IPS DF 4.7 (cell line): ENCODE measurements at regions not wholly inside any gene's neighbourhood (a gene's known extent, or its start where the extent isn't known, plus 50 kb on each side); places are given as distances from the start of the nearest gene placed in this dataset.

Experiments
- DNase-seq: peaks from one replicate; pipeline ENCODE4 v3.0.0-alpha.2; 2013; ENCODE audit warnings: low spot score; ENCODE audit errors: extremely low read depth

DNA sequence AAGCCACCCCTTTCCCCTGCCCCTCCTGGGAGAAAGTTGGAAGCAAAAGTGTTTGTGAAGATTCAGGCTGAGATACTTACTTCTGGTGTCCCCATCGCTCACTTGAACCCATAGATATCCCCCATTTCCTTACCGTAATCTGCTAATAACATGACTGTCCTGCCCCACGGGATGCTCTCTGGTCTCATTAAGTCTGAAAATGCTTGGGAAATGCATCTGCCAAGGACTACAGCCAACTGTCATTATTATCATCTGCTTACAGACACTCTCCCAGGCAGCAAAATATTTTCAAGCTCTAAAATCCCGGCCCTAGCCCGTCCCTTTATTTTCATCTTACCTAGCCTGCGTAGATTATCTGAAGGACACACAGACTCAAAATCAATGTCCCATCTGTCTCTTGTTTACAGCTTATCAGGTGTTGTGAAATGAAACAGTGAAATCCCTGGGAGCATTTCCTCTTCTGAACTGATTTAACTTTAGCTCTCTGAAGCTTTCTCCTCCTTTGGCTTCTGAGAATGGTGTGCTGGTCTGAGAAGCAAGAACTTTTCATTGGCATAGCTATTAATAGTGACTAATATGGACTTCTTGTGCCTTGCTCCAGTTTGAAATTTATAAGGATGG, 126.9 kb upstream of the OSMR start:
- DNase-seq, result no peak

DNA sequence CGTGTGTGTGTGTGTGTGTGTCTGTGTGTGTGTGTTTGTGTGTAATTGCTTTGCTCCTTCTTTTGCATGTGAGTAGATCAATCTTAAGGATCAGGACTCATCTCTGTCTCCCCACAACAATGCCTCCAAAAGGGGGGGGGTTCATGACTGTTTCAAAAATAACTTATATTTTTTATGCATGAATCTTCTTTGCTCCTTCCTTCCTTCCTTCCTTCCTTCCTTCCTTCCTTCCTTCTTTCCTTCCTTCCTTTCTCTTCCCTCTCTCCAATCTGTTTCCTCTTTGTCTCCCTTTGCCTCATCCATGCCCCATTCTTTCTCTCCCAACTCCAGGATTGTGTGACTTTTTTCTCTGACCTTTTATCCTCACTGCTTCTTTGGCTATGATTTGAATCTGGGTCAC, 126.4 kb upstream of the OSMR start:
- DNase-seq, result no peak

GRCh38 chr5:38719916-38720315, 125.9 kb upstream of the OSMR start:
- no peak for DNase-seq

DNA sequence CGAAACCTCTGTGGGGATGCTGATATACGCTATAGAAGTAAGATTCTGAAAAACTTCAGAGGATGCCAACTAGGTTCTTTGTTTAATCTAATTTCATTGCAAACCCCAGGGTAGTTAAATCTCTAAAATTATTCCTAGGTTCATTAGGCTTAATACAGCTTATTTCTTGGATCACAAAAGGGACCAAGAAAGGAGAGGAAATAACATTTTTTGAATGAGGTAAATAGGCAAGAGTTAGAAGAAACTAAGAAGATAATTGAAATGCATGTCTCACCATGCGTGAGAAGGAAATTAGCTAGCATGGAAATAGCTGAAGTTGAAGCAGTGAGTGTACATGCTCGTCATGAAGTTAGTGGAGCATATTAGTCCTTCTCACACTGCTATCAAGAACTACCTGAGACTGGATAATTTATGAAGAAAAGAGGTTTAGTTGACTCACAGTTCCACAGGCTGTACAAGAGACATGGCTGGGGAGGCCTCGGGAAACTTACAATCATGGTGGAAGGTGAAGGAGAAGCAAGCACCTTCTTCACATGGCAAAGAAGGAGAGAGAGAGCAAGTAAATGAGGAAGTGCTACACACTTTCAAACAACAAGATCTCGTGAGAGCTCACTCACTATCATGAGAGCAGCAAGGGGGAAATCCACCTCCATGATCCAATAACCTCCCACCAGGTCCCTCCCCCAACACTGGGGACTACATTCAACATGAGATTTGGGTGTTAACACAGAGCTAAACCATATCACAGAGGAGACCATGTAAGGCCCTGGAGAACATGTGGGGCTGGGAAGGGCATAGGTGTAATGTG, 125.1 kb upstream of the OSMR start:
- DNase-seq, result no peak

DNA sequence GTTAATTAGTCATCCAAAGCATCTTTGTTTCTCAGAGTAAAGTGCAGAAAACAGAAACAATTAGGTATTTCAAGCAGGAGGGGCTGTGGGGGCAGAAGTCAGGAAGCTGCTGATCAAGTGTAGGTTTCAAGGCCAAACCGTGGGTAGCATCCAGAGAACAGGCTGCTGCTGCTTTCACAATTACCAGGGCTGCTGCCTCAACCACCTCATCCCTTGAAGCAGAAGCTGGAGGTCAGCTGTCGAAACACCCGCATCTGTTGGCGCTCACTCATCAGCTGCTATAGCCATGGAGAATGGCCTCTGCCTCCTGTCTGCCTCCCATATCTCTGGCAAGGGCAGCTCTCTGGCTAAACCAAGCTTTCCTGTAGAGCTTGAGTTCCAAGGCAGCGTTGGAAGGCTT, 122.9 kb upstream of the OSMR start:
- DNase-seq, result no peak

DNA sequence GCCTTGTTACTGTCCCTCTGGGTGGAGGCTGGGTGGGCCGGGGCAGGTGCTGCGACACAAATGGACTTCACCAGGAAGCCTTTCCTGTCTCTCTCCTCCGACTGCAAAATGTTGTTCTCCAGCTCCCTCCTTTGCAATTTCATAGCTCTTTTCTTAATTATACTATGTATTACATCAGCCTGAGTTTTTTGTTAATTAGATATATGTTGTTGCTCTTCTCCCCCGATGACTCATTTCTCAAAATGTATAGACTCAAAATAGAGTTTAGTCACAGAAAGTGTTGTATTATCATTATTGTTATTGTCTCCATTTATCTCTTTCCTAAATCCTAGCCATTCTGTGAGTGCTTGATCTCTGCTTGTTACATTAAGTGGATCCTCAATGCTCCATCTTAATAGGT, 122.4 kb upstream of the OSMR start:
- DNase-seq, result no peak

DNA sequence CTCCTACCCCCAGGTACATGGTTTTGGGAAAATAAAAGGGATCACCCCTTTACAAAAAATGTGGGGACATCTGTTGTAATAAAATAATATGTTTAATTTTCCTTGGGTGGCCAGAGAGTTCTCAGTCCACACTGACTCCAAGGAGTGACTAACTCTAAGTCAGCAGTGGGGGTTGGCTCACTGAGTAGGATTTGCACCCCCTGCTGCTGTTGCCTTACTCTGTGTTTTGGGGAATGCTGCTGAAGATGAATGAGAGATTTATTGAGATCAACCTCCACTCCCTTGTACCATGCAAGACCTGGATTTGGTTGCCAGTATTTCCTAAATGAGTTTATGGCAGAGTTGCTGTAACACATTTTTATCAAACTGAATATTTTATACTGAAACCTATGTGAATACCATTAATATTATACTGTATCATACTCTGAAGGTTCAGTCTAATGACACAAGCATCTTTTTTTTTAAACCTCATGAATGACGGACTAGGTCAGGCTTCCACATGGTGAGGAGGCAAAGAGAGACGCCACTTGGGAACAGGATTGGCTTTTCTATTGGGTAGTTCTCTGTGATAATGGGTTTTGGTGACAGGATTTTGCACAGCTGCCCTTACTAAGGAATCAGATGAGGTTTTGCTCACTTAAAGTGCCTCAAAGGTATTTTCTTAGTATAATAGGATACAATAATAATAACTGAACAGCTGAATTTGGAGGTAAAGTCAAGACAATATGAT, 121.3 kb upstream of the OSMR start:
- DNase-seq, result no peak

GRCh38 chr5:38725371-38725865, 120.4 kb upstream of the OSMR start:
- no peak for DNase-seq

DNA sequence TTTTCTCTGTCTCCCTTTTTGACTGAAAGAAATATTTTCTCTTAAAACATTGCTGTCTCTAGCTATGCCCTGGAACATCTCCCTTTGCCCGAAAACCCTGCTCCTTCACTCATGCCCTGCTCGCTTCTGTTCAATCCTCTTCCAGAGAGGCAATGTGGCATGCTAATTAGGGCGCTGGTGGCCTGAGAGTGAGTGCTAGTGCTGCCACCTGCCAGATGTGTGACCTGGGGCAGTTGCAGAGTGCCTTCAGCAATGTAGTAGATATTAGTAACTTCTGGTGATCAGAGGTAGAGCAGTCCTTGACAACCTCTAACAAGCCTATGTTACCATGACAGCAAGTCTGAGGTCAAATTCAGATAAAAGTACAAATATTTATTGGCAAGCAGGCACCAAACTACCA, 119.5 kb upstream of the OSMR start:
- no peak for DNase-seq

- DNase-seq, result no peak
Observed at GRCh38 chr5:38728029-38728428, 117.8 kb upstream of the OSMR start.

- DNase-seq, result no peak
Observed at GRCh38 chr5:38731461-38731860, 114.4 kb upstream of the OSMR start.

GRCh38 chr5:38734353-38734752, 111.5 kb upstream of the OSMR start:
- DNase-seq, result peak; percentile 33

- DNase-seq, result no peak
Observed at GRCh38 chr5:38736089-38736488, 109.7 kb upstream of the OSMR start.

DNA sequence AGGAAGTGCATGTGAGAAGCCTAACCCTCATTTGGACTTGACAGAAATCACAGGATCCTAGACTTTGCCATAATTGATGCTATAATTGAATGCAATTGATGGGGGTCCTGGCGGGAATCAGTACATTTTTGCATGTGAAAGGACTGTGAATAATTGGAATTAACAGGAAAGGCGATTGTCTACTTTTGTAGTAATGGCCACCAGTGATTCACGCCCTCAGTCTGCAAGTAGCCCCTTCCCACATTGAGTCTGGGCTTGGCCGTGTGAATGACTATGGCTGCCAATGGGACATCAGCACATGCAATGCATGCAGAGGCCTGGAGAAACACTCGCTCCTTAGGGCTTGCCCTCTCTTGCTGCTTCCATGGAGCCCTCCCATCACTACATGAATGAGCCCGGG, 107.8 kb upstream of the OSMR start:
- no peak for DNase-seq

- no peak for DNase-seq
Observed at GRCh38 chr5:38739011-38739704, 106.7 kb upstream of the OSMR start.

DNA sequence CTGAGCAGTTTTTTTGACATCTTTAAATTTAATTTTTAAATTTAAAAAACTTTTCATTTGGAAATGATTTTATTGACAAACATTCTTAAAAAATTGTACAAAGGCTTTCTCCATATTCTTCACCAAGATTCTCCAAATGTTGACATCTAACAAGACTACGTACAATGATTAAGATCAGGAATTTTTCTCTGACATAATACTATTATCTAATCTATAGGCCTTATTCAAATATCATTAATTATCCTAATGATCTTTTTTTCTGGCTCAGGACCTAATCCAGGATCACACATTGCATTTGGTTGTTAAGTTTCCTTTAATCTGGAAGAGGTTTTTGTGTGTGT, 106.1 kb upstream of the OSMR start:
- no peak for DNase-seq

GRCh38 chr5:38742821-38743220, 103.0 kb upstream of the OSMR start:
- no peak for DNase-seq

GRCh38 chr5:38743562-38743961, 102.2 kb upstream of the OSMR start:
- DNase-seq, result no peak

GRCh38 chr5:38745836-38746732, 99.7 kb upstream of the OSMR start:
- no peak for DNase-seq

GRCh38 chr5:38749861-38750260, 96.0 kb upstream of the OSMR start:
- no peak for DNase-seq

GRCh38 chr5:38751103-38751502, 94.7 kb upstream of the OSMR start:
- DNase-seq, result no peak
